Aorta (tissue), 5 donors: ENCODE measurements at regions not wholly inside any gene's neighbourhood (a gene's known extent, or its start where the extent isn't known, plus 50 kb on each side); places are given as distances from the start of the nearest gene placed in this dataset.
"Not testable (repeated sequence)": the region's sequence is repeated elsewhere in the genome, so short reads cannot be mapped to it uniquely, and the experiment has no call there.

Experiments used
- ATAC-seq: fragments of 200-7000 bp; cut with Tn5 transposase; one replicate; pipeline ENCODE4 v1.9.1; 2022; ENCODE audit warnings: moderate library complexity; ENCODE audit not compliant: low FRiP score
- DNase-seq, 2 donors: peaks; one replicate each; pipeline ENCODE4 v3.0.0-alpha.2; 2020
- H3K27ac ChIP-seq, 2 donors: one replicate each; pipeline ENCODE4 v1.5.1; 2013; ENCODE audit warnings: low read length in 2 of 2, mild to moderate bottlenecking in 2 of 2, moderate library complexity in 2 of 2, control low read depth in 1 of 2, inconsistent platforms in 1 of 2, low read depth in 1 of 2
- H3K27me3 ChIP-seq, 2 donors: one replicate each; pipeline ENCODE4 v1.6.1; 2013; ENCODE audit warnings: control low read depth in 1 of 2, low read length in 1 of 2, mild to moderate bottlenecking in 1 of 2, moderate library complexity in 1 of 2; ENCODE audit not compliant: insufficient read depth in 2 of 2, control insufficient read depth in 1 of 2
- H3K36me3 ChIP-seq, 2 donors: one replicate each; pipeline ENCODE4 v1.6.1; 2013; ENCODE audit warnings: control low read depth in 1 of 2, low read length in 1 of 2, mild to moderate bottlenecking in 1 of 2; ENCODE audit not compliant: insufficient read depth in 2 of 2, control insufficient read depth in 1 of 2
- H3K4me1 ChIP-seq, 2 donors: one replicate each; pipeline ENCODE4 v1.6.1; 2013; ENCODE audit warnings: low read length in 2 of 2, control low read depth in 1 of 2, mild to moderate bottlenecking in 1 of 2, moderate library complexity in 1 of 2; ENCODE audit not compliant: insufficient read depth in 2 of 2, control insufficient read depth in 1 of 2
- H3K4me3 ChIP-seq, 2 donors: one replicate each; pipeline ENCODE4 v1.5.1; 2013; ENCODE audit warnings: low read length in 2 of 2, control low read depth in 1 of 2, mild to moderate bottlenecking in 1 of 2
- H3K9me3 ChIP-seq: one replicate; pipeline ENCODE4 v1.6.1; 2013; ENCODE audit warnings: mild to moderate bottlenecking, low read length; ENCODE audit not compliant: control insufficient read depth
- WGBS, 2 donors: extraction: QIAGEN DNeasy Blood & Tissue Kit; methylation state at CpG; one replicate each; pipeline ENCODE4 v1.1.7; 2013; 5-methylcytosine and 5-hydroxymethylcytosine counted together
- intact Hi-C, 2 donors: fragments of 100-400 bp; cut with DNase I; formaldehyde crosslinking; loops; one replicate each; pipeline versions ENCODE4 v1.14.2 to v1.15.0; 2022
- donor health status: healthy with polysubstance abuse.
- donor health status: Bipolar disorder and iron deficiency.
- donor health status: DM: no; HTN: no; CAD: no.
- donor health status: DM: no; HTN: no; CAD: no.
- donor health status: DM: yes; HTN: yes; CAD: no.

DNA sequence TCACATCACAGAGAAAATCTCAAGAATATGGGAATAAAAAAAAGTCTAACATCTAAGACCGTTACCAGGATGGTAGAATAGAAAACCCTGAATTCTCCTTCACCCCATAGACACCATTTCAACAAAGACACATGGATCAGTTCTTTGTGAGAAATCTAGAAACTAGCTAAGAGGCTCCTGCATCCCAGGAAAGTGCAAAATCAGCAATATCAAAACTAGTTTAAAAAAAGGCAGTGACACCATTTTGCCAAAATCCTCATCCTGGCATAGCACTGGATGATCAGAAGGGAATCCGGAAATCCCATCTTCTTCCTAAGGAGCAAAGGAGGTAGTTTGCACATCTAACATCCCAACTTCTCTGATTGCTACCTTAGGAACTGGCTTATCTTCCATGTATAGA, 88.9 kb upstream of the MAGEE2 start:
- no peaks in the 10 kb centered on the region for H3K27me3 ChIP-seq
- H3K36me3 ChIP-seq, result no peaks in the 10 kb centered on the region
- ATAC-seq (no peak), DNase-seq (no peak)
- no peak overlapping the region for H3K27ac ChIP-seq
- WGBS, 2 donors, result 76 to 90% methylated on average over 2 of the region's 2 CpGs
- no peak overlapping the region for H3K4me3 ChIP-seq
- peaks cover 2% of the 10 kb centered on the region for H3K9me3 ChIP-seq
- no peaks in the 10 kb centered on the region for H3K4me1 ChIP-seq
- intact Hi-C loops, result no loop called here

DNA sequence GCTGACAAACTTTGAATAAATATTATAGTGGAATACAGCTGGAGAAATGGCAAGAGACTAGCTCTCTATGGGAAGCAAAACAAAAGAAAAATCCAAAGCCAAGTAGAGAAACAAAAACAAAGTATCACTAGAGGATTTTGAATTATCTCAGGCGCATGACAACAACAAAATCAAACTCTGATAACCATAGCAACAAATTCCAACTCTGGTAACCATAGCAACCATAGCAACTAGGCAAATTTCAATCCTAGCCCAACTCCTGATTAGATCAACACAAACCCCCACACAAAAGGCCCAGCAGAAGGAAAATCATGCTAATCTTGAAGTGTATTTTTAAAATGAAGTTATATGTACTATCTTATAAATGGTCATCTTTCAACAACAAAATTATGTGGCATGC, 98.4 kb upstream of the MAGEE2 start:
- H3K9me3 ChIP-seq, result no peaks in the 10 kb centered on the region
- DNase-seq, result no peak
- H3K27ac ChIP-seq, result no peak overlapping the region
- no peaks in the 10 kb centered on the region for H3K27me3 ChIP-seq
- WGBS, 2 donors, result 32 to 39% methylated on average over 1 of the region's 1 CpG
- intact Hi-C loops, result no loop called here
- H3K4me1 ChIP-seq, result no peaks in the 10 kb centered on the region
- no peaks in the 10 kb centered on the region for H3K36me3 ChIP-seq
- no peak overlapping the region for H3K4me3 ChIP-seq
- no peak for ATAC-seq

DNA sequence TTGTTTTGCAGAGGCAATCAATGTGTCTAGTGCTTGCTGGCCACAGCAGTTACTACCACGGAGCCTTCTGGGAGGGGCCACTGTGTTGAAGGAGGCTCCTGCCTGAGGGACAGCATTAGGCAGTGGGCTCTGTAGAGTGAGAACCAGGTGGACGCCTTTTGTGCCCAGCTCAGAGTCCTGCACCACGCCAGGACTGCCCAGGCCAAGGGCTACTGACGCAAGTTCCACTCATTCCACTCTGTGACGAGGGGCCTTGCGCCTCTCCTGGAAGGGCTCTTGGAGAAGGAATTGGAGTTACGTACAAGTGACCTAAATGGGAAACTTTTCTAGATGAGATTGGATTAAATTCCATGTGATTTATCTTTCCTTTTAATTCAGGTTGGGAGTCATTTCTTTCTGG, 102.8 kb upstream of the MAGEE2 start:
- DNase-seq (no peak), ATAC-seq (peak; percentile 57)
- Histone ChIP-seq H3K4me3 (no peak overlapping the region), H3K36me3 (no peaks in the 10 kb centered on the region), H3K27me3 (no peaks in the 10 kb centered on the region), H3K9me3 (no peaks in the 10 kb centered on the region), H3K27ac (no peak overlapping the region), H3K4me1 (no peaks in the 10 kb centered on the region)
- intact Hi-C loops, result no loop called here
- 62 to 76% methylated on average over 7 of the region's 7 CpGs for WGBS, 2 donors

DNA sequence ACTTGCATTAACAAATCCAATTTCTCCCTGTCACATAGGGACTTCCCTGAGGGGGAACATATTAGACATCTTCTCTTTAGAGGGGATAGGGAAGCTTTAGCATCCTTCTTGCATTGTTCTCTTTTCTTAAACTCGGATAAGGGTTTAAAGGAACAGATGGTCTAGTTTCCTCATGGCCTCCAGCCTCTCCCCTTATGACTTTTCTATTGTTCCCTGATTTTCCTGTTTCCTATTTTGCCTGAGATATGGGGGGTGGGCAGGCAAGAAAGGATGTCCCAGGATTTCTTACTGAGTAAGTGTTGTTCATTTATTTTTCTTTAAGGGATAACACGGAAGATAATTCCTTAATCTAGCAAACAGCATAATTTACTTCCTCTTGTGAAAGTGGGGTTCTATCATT, 107.7 kb upstream of the MAGEE2 start:
- Histone ChIP-seq H3K9me3 (no peaks in the 10 kb centered on the region), H3K27me3 (peaks cover 0 to 3% of the 10 kb centered on the region in 2 donors), H3K4me3 (no peak overlapping the region), H3K36me3 (no peaks in the 10 kb centered on the region), H3K4me1 (no peaks in the 10 kb centered on the region), H3K27ac (no peak overlapping the region)
- ATAC-seq (no peak), DNase-seq (no peak)
- 65 to 76% methylated on average over 2 of the region's 2 CpGs for WGBS, 2 donors
- intact Hi-C loops, result no loop called here

DNA sequence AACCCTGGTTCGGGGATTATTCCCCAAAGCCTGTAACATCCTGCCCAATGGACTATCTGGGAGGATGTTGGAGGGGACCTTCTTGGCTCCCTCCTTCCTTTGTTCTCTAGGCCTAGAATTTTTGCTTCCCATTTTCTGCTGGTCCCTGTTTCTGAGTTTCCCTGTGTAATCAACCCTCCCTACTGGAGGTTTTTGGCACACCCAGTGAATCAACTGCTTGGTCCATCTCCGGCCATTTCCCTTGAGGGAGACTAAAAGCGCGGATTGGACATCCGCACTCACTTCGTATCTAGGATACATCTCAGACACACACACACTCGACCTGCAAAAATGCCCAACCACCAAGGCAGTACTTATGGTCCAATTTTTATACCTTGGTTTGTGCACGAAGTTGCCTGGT, 108.2 kb upstream of the MAGEE2 start:
- Histone ChIP-seq H3K4me3 (no peak overlapping the region), H3K27ac (no peak overlapping the region), H3K9me3 (no peaks in the 10 kb centered on the region), H3K27me3 (peaks cover 0 to 3% of the 10 kb centered on the region in 2 donors), H3K4me1 (no peaks in the 10 kb centered on the region), H3K36me3 (no peaks in the 10 kb centered on the region)
- WGBS, 2 donors, result 71 to 84% methylated on average over 8 of the region's 8 CpGs
- intact Hi-C loops, result no loop called here
- ATAC-seq (no peak), DNase-seq (no peak)

DNA sequence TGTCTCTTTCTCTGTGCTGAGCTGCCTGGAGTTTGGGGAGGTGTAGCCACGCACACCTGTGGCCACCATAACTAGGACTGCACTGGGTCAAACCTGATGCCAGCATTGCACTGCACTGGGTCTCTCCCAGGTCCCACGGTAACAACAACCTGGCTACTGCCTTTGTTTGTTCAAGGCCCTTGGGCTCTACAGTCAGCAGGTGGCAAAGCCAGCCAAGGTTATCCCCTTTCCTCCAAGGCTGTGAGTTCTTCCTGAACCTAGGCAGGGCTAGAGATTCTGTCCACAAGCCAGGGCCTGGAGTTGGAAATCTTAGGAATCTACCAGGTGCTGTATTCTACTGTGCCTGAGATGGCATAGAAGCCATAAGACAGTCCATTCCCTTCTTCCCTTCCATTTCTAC, 126.7 kb upstream of the MAGEE2 start:
- Histone ChIP-seq H3K4me1 (no peaks in the 10 kb centered on the region), H3K9me3 (no peaks in the 10 kb centered on the region), H3K4me3 (no peak overlapping the region), H3K27me3 (no peaks in the 10 kb centered on the region), H3K36me3 (no peaks in the 10 kb centered on the region), H3K27ac (no peak overlapping the region)
- no peak for DNase-seq
- 47 to 79% methylated on average over 2 of the region's 2 CpGs for WGBS, 2 donors
- intact Hi-C loops, result no loop called here
- ATAC-seq, result no peak

DNA sequence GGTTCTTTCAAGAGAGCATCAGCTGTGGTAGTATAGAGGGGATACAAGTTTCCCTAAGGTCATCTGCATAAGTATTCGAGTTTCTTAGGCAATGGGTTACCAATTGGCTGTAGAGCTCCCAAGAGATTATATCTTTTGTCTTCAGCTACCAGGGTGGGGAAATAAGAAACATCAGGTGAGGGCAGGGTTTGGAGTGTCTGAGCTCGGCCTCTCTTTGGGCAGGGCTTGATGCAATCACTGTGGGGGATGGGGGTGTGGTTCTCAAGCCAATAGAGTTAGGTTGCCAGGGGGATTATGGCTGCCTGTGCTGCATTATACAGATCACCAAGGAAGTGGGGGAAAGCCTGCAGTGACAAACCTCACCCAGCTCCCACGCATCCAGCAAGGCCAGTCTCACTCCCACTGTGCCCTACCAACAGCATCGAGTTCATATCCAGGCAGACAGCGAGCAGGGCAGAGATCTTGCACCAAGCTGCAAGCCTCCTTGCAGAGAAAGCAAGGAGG, 172.1 kb upstream of the MAGEE2 start:
- Histone ChIP-seq H3K27me3 (no peaks in the 10 kb centered on the region), H3K4me3 (no peak overlapping the region), H3K9me3 (no peaks in the 10 kb centered on the region), H3K4me1 (no peaks in the 10 kb centered on the region), H3K36me3 (no peaks in the 10 kb centered on the region), H3K27ac (no peak overlapping the region)
- WGBS, 2 donors, result 52 to 77% methylated on average over 5 of the region's 5 CpGs
- no peak for DNase-seq
- no peak for ATAC-seq
- intact Hi-C loops, result no loop called here

DNA sequence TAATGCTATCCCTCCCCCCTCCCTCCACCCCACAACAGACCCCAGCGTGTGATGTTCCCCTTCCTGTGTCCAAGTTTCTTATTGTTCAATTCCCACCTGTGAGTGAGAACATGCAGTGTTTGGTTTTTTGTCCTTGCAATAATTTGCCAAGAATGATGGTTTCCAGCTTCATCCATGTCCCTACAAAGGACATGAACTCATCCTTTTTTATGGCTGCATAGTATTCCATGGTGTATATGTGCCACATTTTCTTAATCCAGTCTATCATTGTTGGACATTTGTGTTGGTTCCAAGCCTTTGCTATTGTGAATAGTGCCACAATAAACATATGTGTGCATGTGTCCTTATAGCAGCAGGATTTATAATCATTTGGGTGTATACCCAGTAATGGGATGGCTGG, 176.3 kb upstream of the MAGEE2 start:
- H3K27ac ChIP-seq, H3K36me3 ChIP-seq, H3K4me1 ChIP-seq, ATAC-seq, H3K9me3 ChIP-seq, H3K4me3 ChIP-seq, intact Hi-C loops, DNase-seq, H3K27me3 ChIP-seq: not testable (repeated sequence)
- WGBS, 2 donors, result 81 to 91% methylated on average over 1 of the region's 1 CpG

DNA sequence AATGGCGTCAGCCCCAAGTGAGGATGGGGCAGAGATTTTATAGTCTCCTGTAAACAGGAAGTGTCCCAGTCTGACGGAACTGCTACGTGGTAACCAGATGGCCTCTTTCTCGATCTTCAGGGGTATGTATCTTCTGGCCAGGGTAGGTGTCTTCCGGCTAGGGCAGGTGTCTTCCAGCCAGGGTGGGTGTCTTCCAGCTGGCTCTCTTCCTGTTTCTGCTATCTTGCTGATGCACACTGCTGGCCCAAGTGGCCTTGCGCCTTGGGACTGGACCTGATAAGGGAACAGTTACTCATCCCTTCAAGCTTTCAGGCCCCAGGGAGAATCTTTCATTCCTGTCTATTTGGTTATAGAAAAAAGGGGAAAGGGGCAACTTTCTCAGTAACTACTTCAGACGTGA, 178.7 kb upstream of the MAGEE2 start:
- intact Hi-C loops, result no loop called here
- Histone ChIP-seq H3K36me3 (no peaks in the 10 kb centered on the region), H3K9me3 (peaks cover 1% of the 10 kb centered on the region), H3K27ac (no peak overlapping the region), H3K27me3 (no peaks in the 10 kb centered on the region), H3K4me1 (no peaks in the 10 kb centered on the region), H3K4me3 (no peak overlapping the region)
- 67 to 89% methylated on average over 7 of the region's 7 CpGs for WGBS, 2 donors
- ATAC-seq (no peak), DNase-seq (no peak)
